ENCODE measurements at regions not wholly inside any gene's neighbourhood (a gene's known extent, or its start where the extent isn't known, plus 50 kb on each side); places are given as distances from the start of the nearest gene placed in this dataset.

DNA sequence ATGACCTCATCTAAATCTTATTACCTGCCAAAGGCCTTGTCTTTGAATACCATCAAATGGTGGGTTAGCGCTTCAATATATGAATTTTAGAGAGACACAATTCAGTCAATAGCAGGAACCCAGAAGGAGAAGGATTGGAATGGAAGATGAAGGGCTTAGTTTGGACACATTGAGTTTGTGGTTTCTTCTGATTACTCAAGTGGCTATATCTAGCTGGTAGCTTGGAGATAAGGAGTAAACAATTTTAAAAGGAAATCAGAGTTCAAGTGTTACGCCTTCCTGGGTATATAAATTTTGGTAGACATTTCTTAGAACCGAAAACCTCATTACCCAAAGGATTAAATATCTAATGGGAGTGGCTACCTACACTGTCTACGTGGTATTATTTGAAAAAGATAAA is 80.2 kb downstream of the RGS2 start (continued):
- TF ChIP-seq, protein P1, sequence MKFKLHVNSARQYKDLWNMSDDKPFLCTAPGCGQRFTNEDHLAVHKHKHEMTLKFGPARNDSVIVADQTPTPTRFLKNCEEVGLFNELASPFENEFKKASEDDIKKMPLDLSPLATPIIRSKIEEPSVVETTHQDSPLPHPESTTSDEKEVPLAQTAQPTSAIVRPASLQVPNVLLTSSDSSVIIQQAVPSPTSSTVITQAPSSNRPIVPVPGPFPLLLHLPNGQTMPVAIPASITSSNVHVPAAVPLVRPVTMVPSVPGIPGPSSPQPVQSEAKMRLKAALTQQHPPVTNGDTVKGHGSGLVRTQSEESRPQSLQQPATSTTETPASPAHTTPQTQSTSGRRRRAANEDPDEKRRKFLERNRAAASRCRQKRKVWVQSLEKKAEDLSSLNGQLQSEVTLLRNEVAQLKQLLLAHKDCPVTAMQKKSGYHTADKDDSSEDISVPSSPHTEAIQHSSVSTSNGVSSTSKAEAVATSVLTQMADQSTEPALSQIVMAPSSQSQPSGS (IDR thresholded peaks at IDR 0.05; ENCODE audit: low read length) = no peak
- TF ChIP-seq PML (IDR thresholded peaks at IDR 0.05; ENCODE audit: low read length) = no peak
- no peak for TF ChIP-seq KLF5 (IDR thresholded peaks at IDR 0.05; ENCODE audit: partially characterized antibody)

DNA sequence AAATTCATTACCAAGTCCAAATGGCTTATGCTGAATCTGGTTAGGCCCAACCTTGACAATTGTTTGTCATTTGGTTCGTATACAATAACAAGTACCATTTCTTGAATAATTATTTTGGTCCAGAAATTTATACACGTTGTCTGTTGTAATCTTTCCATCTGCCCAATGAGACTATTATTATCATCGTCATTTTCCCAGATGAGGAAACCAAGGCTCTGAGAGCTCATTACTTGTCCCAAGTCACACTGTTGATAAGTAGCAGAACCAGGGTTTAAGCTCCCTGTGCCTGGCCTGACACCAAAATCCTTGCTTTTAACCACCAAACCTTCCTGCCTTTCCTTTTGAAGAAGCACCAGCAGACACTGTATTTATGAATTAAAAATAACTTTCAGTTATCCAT is 81.3 kb downstream of the RGS2 start:
- no peak for DNase-seq (ENCODE audit: low read depth, low spot score)
- TF ChIP-seq BRCA1 (IDR thresholded peaks at IDR 0.05; ENCODE audit: low read depth, low read length) (no peak), RAD21 (IDR thresholded peaks at IDR 0.05; ENCODE audit: insufficient read depth, low read depth, low read length) (no peak), NRF1 (conservative IDR thresholded peaks at IDR 0.05; ENCODE audit: low read depth, low read length) (no peak), ZNF622 (IDR thresholded peaks at IDR 0.05) (no peak), MEF2B (IDR thresholded peaks at IDR 0.05; ENCODE audit: partially characterized antibody, poor library complexity, severe bottlenecking) (no peak), SMC3 (IDR thresholded peaks at IDR 0.05; ENCODE audit: borderline replicate concordance, low read length) (no peak), TBL1XR1 (IDR thresholded peaks at IDR 0.05; ENCODE audit: low read depth, low read length) (no peak), FOS (IDR thresholded peaks at IDR 0.05; ENCODE audit: borderline replicate concordance, extremely low read depth, insufficient read length) (no peak)
- TF ChIP-seq, protein P2, sequence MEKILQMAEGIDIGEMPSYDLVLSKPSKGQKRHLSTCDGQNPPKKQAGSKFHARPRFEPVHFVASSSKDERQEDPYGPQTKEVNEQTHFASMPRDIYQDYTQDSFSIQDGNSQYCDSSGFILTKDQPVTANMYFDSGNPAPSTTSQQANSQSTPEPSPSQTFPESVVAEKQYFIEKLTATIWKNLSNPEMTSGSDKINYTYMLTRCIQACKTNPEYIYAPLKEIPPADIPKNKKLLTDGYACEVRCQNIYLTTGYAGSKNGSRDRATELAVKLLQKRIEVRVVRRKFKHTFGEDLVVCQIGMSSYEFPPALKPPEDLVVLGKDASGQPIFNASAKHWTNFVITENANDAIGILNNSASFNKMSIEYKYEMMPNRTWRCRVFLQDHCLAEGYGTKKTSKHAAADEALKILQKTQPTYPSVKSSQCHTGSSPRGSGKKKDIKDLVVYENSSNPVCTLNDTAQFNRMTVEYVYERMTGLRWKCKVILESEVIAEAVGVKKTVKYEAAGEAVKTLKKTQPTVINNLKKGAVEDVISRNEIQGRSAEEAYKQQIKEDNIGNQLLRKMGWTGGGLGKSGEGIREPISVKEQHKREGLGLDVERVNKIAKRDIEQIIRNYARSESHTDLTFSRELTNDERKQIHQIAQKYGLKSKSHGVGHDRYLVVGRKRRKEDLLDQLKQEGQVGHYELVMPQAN (conservative IDR thresholded peaks at IDR 0.05) = no peak
- TF ChIP-seq, protein P3, sequence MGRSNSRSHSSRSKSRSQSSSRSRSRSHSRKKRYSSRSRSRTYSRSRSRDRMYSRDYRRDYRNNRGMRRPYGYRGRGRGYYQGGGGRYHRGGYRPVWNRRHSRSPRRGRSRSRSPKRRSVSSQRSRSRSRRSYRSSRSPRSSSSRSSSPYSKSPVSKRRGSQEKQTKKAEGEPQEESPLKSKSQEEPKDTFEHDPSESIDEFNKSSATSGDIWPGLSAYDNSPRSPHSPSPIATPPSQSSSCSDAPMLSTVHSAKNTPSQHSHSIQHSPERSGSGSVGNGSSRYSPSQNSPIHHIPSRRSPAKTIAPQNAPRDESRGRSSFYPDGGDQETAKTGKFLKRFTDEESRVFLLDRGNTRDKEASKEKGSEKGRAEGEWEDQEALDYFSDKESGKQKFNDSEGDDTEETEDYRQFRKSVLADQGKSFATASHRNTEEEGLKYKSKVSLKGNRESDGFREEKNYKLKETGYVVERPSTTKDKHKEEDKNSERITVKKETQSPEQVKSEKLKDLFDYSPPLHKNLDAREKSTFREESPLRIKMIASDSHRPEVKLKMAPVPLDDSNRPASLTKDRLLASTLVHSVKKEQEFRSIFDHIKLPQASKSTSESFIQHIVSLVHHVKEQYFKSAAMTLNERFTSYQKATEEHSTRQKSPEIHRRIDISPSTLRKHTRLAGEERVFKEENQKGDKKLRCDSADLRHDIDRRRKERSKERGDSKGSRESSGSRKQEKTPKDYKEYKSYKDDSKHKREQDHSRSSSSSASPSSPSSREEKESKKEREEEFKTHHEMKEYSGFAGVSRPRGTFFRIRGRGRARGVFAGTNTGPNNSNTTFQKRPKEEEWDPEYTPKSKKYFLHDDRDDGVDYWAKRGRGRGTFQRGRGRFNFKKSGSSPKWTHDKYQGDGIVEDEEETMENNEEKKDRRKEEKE (IDR thresholded peaks at IDR 0.05) = no peak
- H3K27me3 ChIP-seq (replicated peaks in 1 of 2; ENCODE audit: control insufficient read depth in 2 of 2, insufficient read depth in 2 of 2, low read length in 1 of 2) = no peaks in the 10 kb centered on the region
- in situ Hi-C loops (cut with MboI) (no loop called here), intact Hi-C loops (cut with micrococcal nuclease; ENCODE audit: unreplicated experiment) (no loop called here)
- no peak overlapping the region for H3K27ac ChIP-seq (ENCODE audit: control insufficient read depth, insufficient read depth)
- ATAC-seq = no peak
- no peak overlapping the region for H3K9ac ChIP-seq (ENCODE audit: control insufficient read depth, insufficient read depth, low read length)
- SMC1A ChIA-PET (ENCODE audit: uncharacterized antibody, unreplicated experiment) = no interaction called here
- 35% methylated on average over 3 of the region's 3 CpGs for WGBS (ENCODE audit: insufficient coverage, insufficient replicate concordance, low lambda C conversion rate, missing lambda C conversion rate)
- H4K20me1 ChIP-seq (ENCODE audit: control insufficient read depth, insufficient read depth) = no peaks in the 10 kb centered on the region
- RAD21 ChIA-PET (ENCODE audit: unreplicated experiment) = no interaction called here
- no peak for FAIRE-seq
- CTCF ChIA-PET = interaction anchor here (0.8 kb wide), 1 partner anchor 263 kb away, joined by 3 read pairs; no protein-coding TSS in a partner anchor
- no peaks in the 10 kb centered on the region for H3K36me3 ChIP-seq (ENCODE audit: control insufficient read depth in 2 of 2, insufficient read depth in 2 of 2, low read length in 1 of 2)
- H3K4me3 ChIP-seq = no peak overlapping the region
- H3K4me1 ChIP-seq (ENCODE audit: control insufficient read depth, insufficient read depth, low read length) = no peaks in the 10 kb centered on the region
- no peaks in the 10 kb centered on the region for H3K9me3 ChIP-seq (replicated peaks; ENCODE audit: control insufficient read depth, insufficient read depth, low read length)
- no TSS peak for BruUV-seq (replicated peaks)
- no peak overlapping the region for H3K4me2 ChIP-seq (ENCODE audit: control insufficient read depth, insufficient read depth)
- no peak overlapping the region for H2AFZ ChIP-seq (ENCODE audit: control insufficient read depth, low read depth, low read length)
- no peaks in the 10 kb centered on the region for H3K79me2 ChIP-seq (ENCODE audit: control insufficient read depth, insufficient read depth, low read length)
- POLR2A ChIA-PET = no interaction called here

Measured in GM12878 (cell line).